GM23338 (cell line): ENCODE measurements at regions not wholly inside any gene's neighbourhood (a gene's known extent, or its start where the extent isn't known, plus 50 kb on each side); places are given as distances from the start of the nearest gene placed in this dataset.

Experiments
- ATAC-seq: fragments of 200-7000 bp; cut with Tn5 transposase; 3 replicates; pipeline ENCODE4 v1.9.1; 2020
- DNase-seq: peaks from one replicate; pipeline ENCODE4 v3.0.0-alpha.2; 2015; ENCODE audit warnings: low spot score
- H2AFZ ChIP-seq: fragments of 200-600 bp; sonication (generic); 2 replicates; pipeline ENCODE4 v1.8.0; 2016; ENCODE audit warnings: antibody characterized with exemption, mild to moderate bottlenecking, moderate library complexity
- H3F3A ChIP-seq: fragments of 200-600 bp; sonication (generic); replicated peaks from 2 replicates; pipeline ENCODE4 v1.8.0; 2017; ENCODE audit warnings: antibody characterized with exemption, mixed run types, low read depth
- H3K27ac ChIP-seq: fragments of 200-600 bp; sonication (generic); 2 replicates; pipeline ENCODE4 v1.6.1; 2016; ENCODE audit warnings: low read depth
- H3K27me3 ChIP-seq: fragments of 200-600 bp; sonication (generic); 2 replicates; pipeline ENCODE4 v1.8.0; 2016; ENCODE audit warnings: mild to moderate bottlenecking, mixed run types, moderate library complexity; ENCODE audit not compliant: insufficient read depth
- H3K36me3 ChIP-seq: fragments of 200-600 bp; sonication (generic); 2 replicates; pipeline ENCODE4 v1.8.0; 2016; ENCODE audit warnings: mild to moderate bottlenecking; ENCODE audit not compliant: insufficient read depth
- H3K4me1 ChIP-seq: fragments of 200-600 bp; sonication (generic); 2 replicates; pipeline ENCODE4 v1.8.0; 2016; ENCODE audit warnings: mild to moderate bottlenecking, moderate library complexity; ENCODE audit not compliant: insufficient read depth
- H3K4me2 ChIP-seq: fragments of 200-600 bp; sonication (generic); 2 replicates; pipeline ENCODE4 v1.7.1; 2017; ENCODE audit warnings: mixed run types
- H3K4me3 ChIP-seq: fragments of 200-600 bp; sonication (generic); 2 replicates; pipeline ENCODE4 v1.6.1; 2016; ENCODE audit warnings: mixed run types
- H3K79me2 ChIP-seq: fragments of 200-600 bp; sonication (generic); replicated peaks from 2 replicates; pipeline ENCODE4 v1.8.0; 2017; ENCODE audit warnings: mild to moderate bottlenecking; ENCODE audit not compliant: insufficient read depth
- H3K9me2 ChIP-seq: fragments of 200-600 bp; sonication (generic); 2 replicates; pipeline ENCODE4 v1.8.0; 2017; ENCODE audit not compliant: insufficient read depth
- H4K20me1 ChIP-seq: fragments of 200-600 bp; sonication (generic); replicated peaks from 2 replicates; pipeline ENCODE4 v1.8.0; 2017; ENCODE audit warnings: mild to moderate bottlenecking; ENCODE audit not compliant: insufficient read depth
- H3K27ac Mint-ChIP-seq: 2 replicates; pipeline ENCODE4 v1.8.0; 2020; ENCODE audit warnings: inconsistent platforms, mild to moderate bottlenecking, moderate library complexity, mixed read lengths
- H3K27me3 Mint-ChIP-seq: 3 replicates; pipeline ENCODE4 v1.8.0; 2022; ENCODE audit warnings: low read depth, mild to moderate bottlenecking, moderate library complexity, mixed read lengths, inconsistent platforms; ENCODE audit not compliant: insufficient read depth, poor library complexity
- H3K36me3 Mint-ChIP-seq: 3 replicates; pipeline ENCODE4 v1.8.0; 2021; ENCODE audit warnings: low read depth, mild to moderate bottlenecking, inconsistent platforms, moderate library complexity, mixed read lengths
- H3K4me1 Mint-ChIP-seq: 3 replicates; pipeline ENCODE4 v1.8.0; 2020; ENCODE audit warnings: mild to moderate bottlenecking, inconsistent platforms, mixed read lengths
- H3K4me3 Mint-ChIP-seq: 3 replicates; pipeline ENCODE4 v1.8.0; 2021; ENCODE audit warnings: moderate library complexity, mild to moderate bottlenecking, inconsistent platforms, mixed read lengths
- H3K9me3 Mint-ChIP-seq: 3 replicates; pipeline ENCODE4 v1.8.0; 2020; ENCODE audit warnings: moderate library complexity, mild to moderate bottlenecking, inconsistent platforms, mixed read lengths
- EZH2 ChIP-seq: fragments of 200-600 bp; sonication (generic); IDR thresholded peaks from one replicate; pipeline ENCODE4 v1.8.0; 2017; ENCODE audit warnings: antibody characterized with exemption, mild to moderate bottlenecking, low read depth; ENCODE audit not compliant: unreplicated experiment
- EZH2phosphoT487 ChIP-seq: fragments of 200-600 bp; sonication (generic); IDR thresholded peaks from one replicate; pipeline ENCODE4 v1.8.1; 2018; ENCODE audit warnings: antibody characterized with exemption; ENCODE audit not compliant: unreplicated experiment
- JUNB ChIP-seq: IDR thresholded peaks from one replicate; pipeline ENCODE4 v1.6.1; 2016; ENCODE audit warnings: antibody characterized with exemption; ENCODE audit not compliant: unreplicated experiment
- POLR2AphosphoS5 ChIP-seq: IDR thresholded peaks from 2 replicates; pipeline ENCODE4 v1.6.1; 2016; ENCODE audit warnings: antibody characterized with exemption, low read depth
- STAT1 ChIP-seq: IDR thresholded peaks from one replicate; pipeline ENCODE4 v1.6.1; 2016; ENCODE audit warnings: antibody characterized with exemption; ENCODE audit not compliant: unreplicated experiment
- ZNF114 ChIP-seq: fragments of 250-450 bp; sonication (Bioruptor Pico); IDR thresholded peaks from 2 replicates; pipeline ENCODE4 v1.5.0; 2020; ENCODE audit warnings: mild to moderate bottlenecking, moderate library complexity
- TF ChIP-seq, protein P1 (sequence below): fragments of 250-450 bp; sonication (Bioruptor Pico); IDR thresholded peaks from 2 replicates; pipeline ENCODE4 v1.5.0; 2020; ENCODE audit warnings: mild to moderate bottlenecking, moderate library complexity
- TF ChIP-seq, protein P2 (sequence below), 2 experiments: fragments of 200-600 bp in 1 of 2; sonication (generic) in 1 of 2; conservative IDR thresholded peaks; 2 replicates each; pipeline versions ENCODE4 v1.5.1 to v1.6.1; 2016 to 2017; ENCODE audit warnings: antibody characterized with exemption in 2 of 2, low read depth in 2 of 2, mild to moderate bottlenecking in 2 of 2, moderate library complexity in 1 of 2
- TF ChIP-seq, protein P3 (sequence below): IDR thresholded peaks from 2 replicates; pipeline ENCODE4 v1.6.1; 2016; ENCODE audit warnings: antibody characterized with exemption

DNA sequence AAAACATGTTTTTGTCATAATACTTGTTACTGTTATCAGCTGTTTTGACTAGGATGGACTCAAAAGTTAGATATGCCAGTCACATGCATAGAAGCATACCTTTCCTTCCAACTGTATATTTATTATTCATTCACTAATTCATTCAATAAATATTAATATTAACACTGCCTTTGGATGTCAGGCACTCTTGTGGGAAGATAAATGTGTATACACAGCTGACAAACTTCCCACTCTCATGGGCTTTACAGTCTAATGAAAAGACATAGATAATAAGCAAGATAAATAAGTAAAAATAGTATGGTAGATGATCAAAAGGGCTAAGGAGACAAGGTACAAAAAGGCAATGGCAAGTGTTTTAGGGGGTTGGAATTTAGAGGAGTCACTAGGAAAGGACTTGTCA, 180.1 kb upstream of the SMIM30 start (continued):
- TF ChIP-seq, protein P1, sequence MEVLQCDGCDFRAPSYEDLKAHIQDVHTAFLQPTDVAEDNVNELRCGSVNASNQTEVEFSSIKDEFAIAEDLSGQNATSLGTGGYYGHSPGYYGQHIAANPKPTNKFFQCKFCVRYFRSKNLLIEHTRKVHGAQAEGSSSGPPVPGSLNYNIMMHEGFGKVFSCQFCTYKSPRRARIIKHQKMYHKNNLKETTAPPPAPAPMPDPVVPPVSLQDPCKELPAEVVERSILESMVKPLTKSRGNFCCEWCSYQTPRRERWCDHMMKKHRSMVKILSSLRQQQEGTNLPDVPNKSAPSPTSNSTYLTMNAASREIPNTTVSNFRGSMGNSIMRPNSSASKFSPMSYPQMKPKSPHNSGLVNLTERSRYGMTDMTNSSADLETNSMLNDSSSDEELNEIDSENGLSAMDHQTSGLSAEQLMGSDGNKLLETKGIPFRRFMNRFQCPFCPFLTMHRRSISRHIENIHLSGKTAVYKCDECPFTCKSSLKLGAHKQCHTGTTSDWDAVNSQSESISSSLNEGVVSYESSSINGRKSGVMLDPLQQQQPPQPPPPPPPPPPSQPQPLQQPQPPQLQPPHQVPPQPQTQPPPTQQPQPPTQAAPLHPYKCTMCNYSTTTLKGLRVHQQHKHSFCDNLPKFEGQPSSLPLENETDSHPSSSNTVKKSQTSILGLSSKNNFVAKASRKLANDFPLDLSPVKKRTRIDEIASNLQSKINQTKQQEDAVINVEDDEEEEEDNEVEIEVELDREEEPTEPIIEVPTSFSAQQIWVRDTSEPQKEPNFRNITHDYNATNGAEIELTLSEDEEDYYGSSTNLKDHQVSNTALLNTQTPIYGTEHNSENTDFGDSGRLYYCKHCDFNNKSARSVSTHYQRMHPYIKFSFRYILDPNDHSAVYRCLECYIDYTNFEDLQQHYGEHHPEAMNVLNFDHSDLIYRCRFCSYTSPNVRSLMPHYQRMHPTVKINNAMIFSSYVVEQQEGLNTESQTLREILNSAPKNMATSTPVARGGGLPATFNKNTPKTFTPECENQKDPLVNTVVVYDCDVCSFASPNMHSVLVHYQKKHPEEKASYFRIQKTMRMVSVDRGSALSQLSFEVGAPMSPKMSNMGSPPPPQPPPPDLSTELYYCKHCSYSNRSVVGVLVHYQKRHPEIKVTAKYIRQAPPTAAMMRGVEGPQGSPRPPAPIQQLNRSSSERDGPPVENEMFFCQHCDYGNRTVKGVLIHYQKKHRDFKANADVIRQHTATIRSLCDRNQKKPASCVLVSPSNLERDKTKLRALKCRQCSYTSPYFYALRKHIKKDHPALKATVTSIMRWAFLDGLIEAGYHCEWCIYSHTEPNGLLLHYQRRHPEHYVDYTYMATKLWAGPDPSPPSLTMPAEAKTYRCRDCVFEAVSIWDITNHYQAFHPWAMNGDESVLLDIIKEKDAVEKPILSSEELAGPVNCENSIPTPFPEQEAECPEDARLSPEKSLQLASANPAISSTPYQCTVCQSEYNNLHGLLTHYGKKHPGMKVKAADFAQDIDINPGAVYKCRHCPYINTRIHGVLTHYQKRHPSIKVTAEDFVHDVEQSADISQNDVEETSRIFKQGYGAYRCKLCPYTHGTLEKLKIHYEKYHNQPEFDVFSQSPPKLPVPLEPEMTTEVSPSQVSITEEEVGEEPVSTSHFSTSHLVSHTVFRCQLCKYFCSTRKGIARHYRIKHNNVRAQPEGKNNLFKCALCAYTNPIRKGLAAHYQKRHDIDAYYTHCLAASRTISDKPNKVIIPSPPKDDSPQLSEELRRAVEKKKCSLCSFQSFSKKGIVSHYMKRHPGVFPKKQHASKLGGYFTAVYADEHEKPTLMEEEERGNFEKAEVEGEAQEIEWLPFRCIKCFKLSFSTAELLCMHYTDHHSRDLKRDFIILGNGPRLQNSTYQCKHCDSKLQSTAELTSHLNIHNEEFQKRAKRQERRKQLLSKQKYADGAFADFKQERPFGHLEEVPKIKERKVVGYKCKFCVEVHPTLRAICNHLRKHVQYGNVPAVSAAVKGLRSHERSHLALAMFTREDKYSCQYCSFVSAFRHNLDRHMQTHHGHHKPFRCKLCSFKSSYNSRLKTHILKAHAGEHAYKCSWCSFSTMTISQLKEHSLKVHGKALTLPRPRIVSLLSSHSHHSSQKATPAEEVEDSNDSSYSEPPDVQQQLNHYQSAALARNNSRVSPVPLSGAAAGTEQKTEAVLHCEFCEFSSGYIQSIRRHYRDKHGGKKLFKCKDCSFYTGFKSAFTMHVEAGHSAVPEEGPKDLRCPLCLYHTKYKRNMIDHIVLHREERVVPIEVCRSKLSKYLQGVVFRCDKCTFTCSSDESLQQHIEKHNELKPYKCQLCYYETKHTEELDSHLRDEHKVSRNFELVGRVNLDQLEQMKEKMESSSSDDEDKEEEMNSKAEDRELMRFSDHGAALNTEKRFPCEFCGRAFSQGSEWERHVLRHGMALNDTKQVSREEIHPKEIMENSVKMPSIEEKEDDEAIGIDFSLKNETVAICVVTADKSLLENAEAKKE (CRISPR knock-in tag): no peak
- no peak for TF ChIP-seq ZNF114 (CRISPR knock-in tag)

DNA sequence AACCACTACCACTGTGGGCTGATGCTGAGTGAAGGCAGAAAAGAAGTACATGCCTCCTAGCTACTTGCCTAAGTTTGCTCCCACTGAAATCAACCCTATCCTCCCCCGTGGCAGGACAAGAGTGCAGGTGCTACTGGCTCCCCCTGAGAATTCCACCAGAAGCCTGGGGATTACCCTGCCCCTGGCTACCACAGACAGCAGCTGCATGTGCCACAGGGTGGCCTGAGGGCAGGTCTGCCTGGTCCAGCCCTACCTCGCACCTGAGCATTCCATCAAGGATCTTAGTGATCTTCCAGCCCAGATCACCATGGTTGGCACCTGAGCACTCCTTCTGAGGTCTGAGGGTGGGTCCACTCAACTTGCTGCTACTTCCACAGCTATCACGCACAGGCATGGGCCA, 176.4 kb upstream of the SMIM30 start:
- Mint-ChIP-seq H3K27me3 (no peaks in the 10 kb centered on the region), H3K4me3 (no peak overlapping the region), H3K36me3 (no peaks in the 10 kb centered on the region), H3K4me1 (no peaks in the 10 kb centered on the region), H3K9me3 (no peaks in the 10 kb centered on the region), H3K27ac (no peak overlapping the region)
- Histone ChIP-seq H3F3A (no peaks in the 10 kb centered on the region), H3K79me2 (no peaks in the 10 kb centered on the region), H3K9me2 (no peaks in the 10 kb centered on the region), H3K4me2 (no peak overlapping the region), H3K27ac (no peak overlapping the region), H3K36me3 (no peaks in the 10 kb centered on the region), H3K4me3 (no peak overlapping the region), H4K20me1 (no peaks in the 10 kb centered on the region), H2AFZ (no peak overlapping the region), H3K4me1 (no peaks in the 10 kb centered on the region), H3K27me3 (no peaks in the 10 kb centered on the region)
- DNase-seq (no peak), ATAC-seq (no peak)
- TF ChIP-seq, protein P2, sequence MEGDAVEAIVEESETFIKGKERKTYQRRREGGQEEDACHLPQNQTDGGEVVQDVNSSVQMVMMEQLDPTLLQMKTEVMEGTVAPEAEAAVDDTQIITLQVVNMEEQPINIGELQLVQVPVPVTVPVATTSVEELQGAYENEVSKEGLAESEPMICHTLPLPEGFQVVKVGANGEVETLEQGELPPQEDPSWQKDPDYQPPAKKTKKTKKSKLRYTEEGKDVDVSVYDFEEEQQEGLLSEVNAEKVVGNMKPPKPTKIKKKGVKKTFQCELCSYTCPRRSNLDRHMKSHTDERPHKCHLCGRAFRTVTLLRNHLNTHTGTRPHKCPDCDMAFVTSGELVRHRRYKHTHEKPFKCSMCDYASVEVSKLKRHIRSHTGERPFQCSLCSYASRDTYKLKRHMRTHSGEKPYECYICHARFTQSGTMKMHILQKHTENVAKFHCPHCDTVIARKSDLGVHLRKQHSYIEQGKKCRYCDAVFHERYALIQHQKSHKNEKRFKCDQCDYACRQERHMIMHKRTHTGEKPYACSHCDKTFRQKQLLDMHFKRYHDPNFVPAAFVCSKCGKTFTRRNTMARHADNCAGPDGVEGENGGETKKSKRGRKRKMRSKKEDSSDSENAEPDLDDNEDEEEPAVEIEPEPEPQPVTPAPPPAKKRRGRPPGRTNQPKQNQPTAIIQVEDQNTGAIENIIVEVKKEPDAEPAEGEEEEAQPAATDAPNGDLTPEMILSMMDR (conservative IDR thresholded peaks at IDR 0.05; ENCODE audit: low read depth in 2 of 2): no peak
- TF ChIP-seq POLR2AphosphoS5 (no peak), JUNB (no peak), STAT1 (no peak), EZH2phosphoT487 (no peak), EZH2 (no peak)
- TF ChIP-seq, protein P3, sequence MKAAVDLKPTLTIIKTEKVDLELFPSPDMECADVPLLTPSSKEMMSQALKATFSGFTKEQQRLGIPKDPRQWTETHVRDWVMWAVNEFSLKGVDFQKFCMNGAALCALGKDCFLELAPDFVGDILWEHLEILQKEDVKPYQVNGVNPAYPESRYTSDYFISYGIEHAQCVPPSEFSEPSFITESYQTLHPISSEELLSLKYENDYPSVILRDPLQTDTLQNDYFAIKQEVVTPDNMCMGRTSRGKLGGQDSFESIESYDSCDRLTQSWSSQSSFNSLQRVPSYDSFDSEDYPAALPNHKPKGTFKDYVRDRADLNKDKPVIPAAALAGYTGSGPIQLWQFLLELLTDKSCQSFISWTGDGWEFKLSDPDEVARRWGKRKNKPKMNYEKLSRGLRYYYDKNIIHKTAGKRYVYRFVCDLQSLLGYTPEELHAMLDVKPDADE: no peak
